Activated CD8-positive, alpha-beta memory T cell treated with anti-CD3 and anti-CD28 coated beads, Interleukin-2, amount 10 ng/mL, durations not matched to agents 7 days and 5 days (primary cell): ENCODE measurements at regions not wholly inside any gene's neighbourhood (a gene's known extent, or its start where the extent isn't known, plus 50 kb on each side); places are given as distances from the start of the nearest gene placed in this dataset.
"Not testable (repeated sequence)": the region's sequence is repeated elsewhere in the genome, so short reads cannot be mapped to it uniquely, and the experiment has no call there.

Experiments
- ATAC-seq: fragments of 150-1000 bp; cut with Tn5 transposase; one replicate; pipeline ENCODE4 v1.10.0; 2021; ENCODE audit warnings: moderate library complexity
- CTCF ChIA-PET: fragments of 350-600 bp; sonication (Branson Sonifier 250); formaldehyde crosslinking; loops from one replicate; lab custom pipeline; 2021; ENCODE audit warnings: antibody characterized with exemption; lab: Charles Lee
- DNase-seq: peaks from one replicate; pipeline ENCODE4 v3.0.0-alpha.2; 2020
- H3K27ac Mint-ChIP-seq: one replicate; pipeline ENCODE4 v1.8.0; 2021; ENCODE audit warnings: mild to moderate bottlenecking, mixed read lengths
- H3K27me3 Mint-ChIP-seq: one replicate; pipeline ENCODE4 v1.8.0; 2021; ENCODE audit warnings: mixed read lengths
- H3K36me3 Mint-ChIP-seq: one replicate; pipeline ENCODE4 v1.8.0; 2021; ENCODE audit warnings: mild to moderate bottlenecking, mixed read lengths
- H3K4me1 Mint-ChIP-seq: one replicate; pipeline ENCODE4 v1.8.0; 2021; ENCODE audit warnings: mixed read lengths
- H3K4me3 Mint-ChIP-seq: one replicate; pipeline ENCODE4 v1.8.0; 2021; ENCODE audit warnings: mild to moderate bottlenecking, moderate library complexity, mixed read lengths
- H3K9me3 Mint-ChIP-seq: one replicate; pipeline ENCODE4 v1.8.0; 2022; ENCODE audit warnings: low read depth, mixed read lengths

- H3K27ac Mint-ChIP-seq = no peak overlapping the region
- DNase-seq = no peak
- no peak for ATAC-seq
- H3K4me1 Mint-ChIP-seq = no peaks in the 10 kb centered on the region
- H3K27me3 Mint-ChIP-seq = peaks cover 5% of the 10 kb centered on the region
- no peak overlapping the region for H3K4me3 Mint-ChIP-seq
- H3K36me3 Mint-ChIP-seq = no peaks in the 10 kb centered on the region
- no peaks in the 10 kb centered on the region for H3K9me3 Mint-ChIP-seq
- CTCF ChIA-PET = no interaction called here
These were observed 58.2 kb downstream of the TMEM270 start for GRCh38 chr7:73918926-73919693.

GRCh38 chr7:73919694-73920375 lies 58.9 kb downstream of the TMEM270 start:
- Mint-ChIP-seq H3K9me3 (no peaks in the 10 kb centered on the region), H3K4me1 (no peaks in the 10 kb centered on the region), H3K36me3 (no peaks in the 10 kb centered on the region), H3K27ac (no peak overlapping the region), H3K27me3 (peaks cover 8% of the 10 kb centered on the region), H3K4me3 (no peak overlapping the region)
- no peak for ATAC-seq
- CTCF ChIA-PET = no interaction called here
- no peak for DNase-seq

GRCh38 chr7:73920406-73921134 lies 59.6 kb downstream of the TMEM270 start:
- no peak for DNase-seq
- H3K4me3 Mint-ChIP-seq = no peak overlapping the region
- peaks cover 9% of the 10 kb centered on the region for H3K27me3 Mint-ChIP-seq
- no peaks in the 10 kb centered on the region for H3K4me1 Mint-ChIP-seq
- H3K9me3 Mint-ChIP-seq = no peaks in the 10 kb centered on the region
- H3K36me3 Mint-ChIP-seq = no peaks in the 10 kb centered on the region
- CTCF ChIA-PET = no interaction called here
- no peak for ATAC-seq
- H3K27ac Mint-ChIP-seq = no peak overlapping the region

GRCh38 chr7:73921623-73922528 lies 60.9 kb downstream of the TMEM270 start:
- no peaks in the 10 kb centered on the region for H3K36me3 Mint-ChIP-seq
- ATAC-seq (no peak), DNase-seq (no peak)
- H3K27ac Mint-ChIP-seq = no peak overlapping the region
- H3K4me3 Mint-ChIP-seq = no peak overlapping the region
- no peaks in the 10 kb centered on the region for H3K9me3 Mint-ChIP-seq
- CTCF ChIA-PET = no interaction called here
- H3K4me1 Mint-ChIP-seq = no peaks in the 10 kb centered on the region
- peaks cover 20% of the 10 kb centered on the region for H3K27me3 Mint-ChIP-seq

GRCh38 chr7:73928644-73929043 lies 67.7 kb downstream of the TMEM270 start:
- H3K36me3 Mint-ChIP-seq, H3K4me1 Mint-ChIP-seq: not testable (repeated sequence)
- CTCF ChIA-PET = interaction anchor here (0.6 kb wide), 1 partner anchor 29 kb away, joined by 3 read pairs; no protein-coding TSS in a partner anchor

GRCh38 chr7:73931502-73931901 lies 70.5 kb downstream of the TMEM270 start:
- Mint-ChIP-seq H3K27ac (no peak overlapping the region), H3K9me3 (no peaks in the 10 kb centered on the region), H3K4me1 (no peaks in the 10 kb centered on the region), H3K27me3 (peaks cover 26% of the 10 kb centered on the region), H3K36me3 (no peaks in the 10 kb centered on the region), H3K4me3 (no peak overlapping the region)
- CTCF ChIA-PET = no interaction called here
- ATAC-seq = no peak
- no peak for DNase-seq

More at GRCh38 chr7:73928644-73929043, 67.7 kb downstream of the TMEM270 start:
- H3K27me3 Mint-ChIP-seq = peaks cover 41% of the 10 kb centered on the region
- H3K27ac Mint-ChIP-seq, ATAC-seq, H3K9me3 Mint-ChIP-seq, H3K4me3 Mint-ChIP-seq, DNase-seq: not testable (repeated sequence)

- ATAC-seq (no peak), DNase-seq (no peak)
- no peak overlapping the region for H3K27ac Mint-ChIP-seq
- CTCF ChIA-PET = no interaction called here
- H3K27me3 Mint-ChIP-seq = peaks cover 19% of the 10 kb centered on the region
- no peak overlapping the region for H3K4me3 Mint-ChIP-seq
- H3K4me1 Mint-ChIP-seq = no peaks in the 10 kb centered on the region
- H3K9me3 Mint-ChIP-seq = no peaks in the 10 kb centered on the region
- no peaks in the 10 kb centered on the region for H3K36me3 Mint-ChIP-seq
These were observed 71.4 kb downstream of the TMEM270 start for GRCh38 chr7:73932364-73932763.

GRCh38 chr7:73933091-73933490 lies 72.1 kb downstream of the TMEM270 start:
- H3K27me3 Mint-ChIP-seq = peaks cover 18% of the 10 kb centered on the region
- H3K9me3 Mint-ChIP-seq = no peaks in the 10 kb centered on the region
- CTCF ChIA-PET = no interaction called here
- H3K4me3 Mint-ChIP-seq = no peak overlapping the region
- H3K27ac Mint-ChIP-seq = no peak overlapping the region
- ATAC-seq = no peak
- DNase-seq = no peak
- H3K36me3 Mint-ChIP-seq = no peaks in the 10 kb centered on the region
- H3K4me1 Mint-ChIP-seq = no peaks in the 10 kb centered on the region

GRCh38 chr7:73936967-73937366 lies 76.0 kb downstream of the TMEM270 start:
- no peaks in the 10 kb centered on the region for H3K4me1 Mint-ChIP-seq
- H3K27ac Mint-ChIP-seq = no peak overlapping the region
- H3K4me3 Mint-ChIP-seq = no peak overlapping the region
- CTCF ChIA-PET = no interaction called here
- ATAC-seq = no peak
- peaks cover 3% of the 10 kb centered on the region for H3K36me3 Mint-ChIP-seq
- no peak for DNase-seq
- peaks cover 15% of the 10 kb centered on the region for H3K27me3 Mint-ChIP-seq
- H3K9me3 Mint-ChIP-seq = peaks cover 8% of the 10 kb centered on the region

GRCh38 chr7:73937650-73938049 lies 76.7 kb downstream of the TMEM270 start:
- ATAC-seq, H3K36me3 Mint-ChIP-seq, H3K4me3 Mint-ChIP-seq, DNase-seq, H3K4me1 Mint-ChIP-seq, CTCF ChIA-PET, H3K27ac Mint-ChIP-seq, H3K9me3 Mint-ChIP-seq: not testable (repeated sequence)
- peaks cover 12% of the 10 kb centered on the region for H3K27me3 Mint-ChIP-seq

- peaks cover 3% of the 10 kb centered on the region for H3K36me3 Mint-ChIP-seq
- ATAC-seq = no peak
- CTCF ChIA-PET = no interaction called here
- H3K27ac Mint-ChIP-seq = no peak overlapping the region
- peaks cover 8% of the 10 kb centered on the region for H3K9me3 Mint-ChIP-seq
- peaks cover 7% of the 10 kb centered on the region for H3K27me3 Mint-ChIP-seq
- no peaks in the 10 kb centered on the region for H3K4me1 Mint-ChIP-seq
- H3K4me3 Mint-ChIP-seq = no peak overlapping the region
- no peak for DNase-seq
These were observed 78.6 kb downstream of the TMEM270 start for GRCh38 chr7:73939528-73939927.

- Mint-ChIP-seq H3K4me1 (no peaks in the 10 kb centered on the region), H3K4me3 (no peak overlapping the region), H3K9me3 (peaks cover 11% of the 10 kb centered on the region), H3K27me3 (peaks cover 7% of the 10 kb centered on the region), H3K27ac (no peak overlapping the region), H3K36me3 (peaks cover 3% of the 10 kb centered on the region)
- DNase-seq (no peak), ATAC-seq (no peak)
- CTCF ChIA-PET = no interaction called here
These were observed 79.8 kb downstream of the TMEM270 start for GRCh38 chr7:73940701-73941238.
